ELR (cell line): ENCODE measurements at regions not wholly inside any gene's neighbourhood (a gene's known extent, or its start where the extent isn't known, plus 50 kb on each side); places are given as distances from the start of the nearest gene placed in this dataset.
"Not testable (repeated sequence)": the region's sequence is repeated elsewhere in the genome, so short reads cannot be mapped to it uniquely, and the experiment has no call there.

Experiments used
- DNase-seq: peaks from one replicate; pipeline ENCODE4 v3.0.0-alpha.2; 2015; ENCODE audit warnings: low read depth

DNA sequence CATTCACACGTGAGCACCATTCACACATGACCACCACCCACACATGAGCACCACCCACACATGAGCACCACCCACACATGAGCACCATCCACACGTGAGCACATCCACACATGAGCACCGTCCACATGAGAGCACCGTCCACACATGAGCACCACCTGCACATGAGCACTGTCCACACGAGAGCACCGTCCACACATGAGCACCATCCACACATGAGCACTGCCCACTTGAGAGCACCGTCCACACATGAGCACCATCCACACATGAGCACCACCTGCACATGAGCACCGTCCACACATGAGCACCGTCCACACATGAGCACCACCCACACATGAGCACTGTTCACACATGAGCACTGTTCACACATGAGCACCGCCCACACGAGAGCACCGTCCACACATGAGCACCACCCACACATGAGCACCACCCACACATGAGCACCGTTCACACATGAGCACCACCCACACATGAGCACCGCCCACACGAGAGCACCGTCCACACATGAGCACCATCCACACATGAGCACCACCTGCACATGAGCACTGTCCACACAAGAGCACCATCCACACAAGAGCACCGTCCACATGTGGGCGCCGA lies 471.3 kb upstream of the SALL3 start:
- DNase-seq = not testable (repeated sequence)

DNA sequence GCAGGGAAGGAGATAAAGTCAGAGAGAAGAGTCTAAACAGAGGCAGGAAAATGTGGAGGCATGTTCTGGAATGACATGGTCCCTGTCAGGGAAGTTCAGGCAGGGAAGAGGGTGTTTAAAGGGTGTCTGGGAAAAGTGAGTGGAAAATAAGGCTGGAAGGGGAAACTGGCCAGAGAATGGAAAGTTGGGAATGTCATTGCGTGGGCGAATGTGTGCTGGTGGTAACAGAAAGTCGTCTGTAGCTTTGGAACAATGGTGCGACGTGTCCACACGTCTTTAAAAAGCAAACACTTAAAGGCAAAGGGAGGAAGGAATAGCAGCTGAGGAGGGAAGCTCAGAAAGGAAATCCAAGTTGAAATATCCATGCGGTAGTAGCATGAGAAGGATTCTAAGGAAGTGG lies 469.5 kb upstream of the SALL3 start:
- DNase-seq = no peak

- no peak for DNase-seq
Measured at GRCh38 chr18:78510636-78511035, 469.0 kb upstream of the SALL3 start.

DNA sequence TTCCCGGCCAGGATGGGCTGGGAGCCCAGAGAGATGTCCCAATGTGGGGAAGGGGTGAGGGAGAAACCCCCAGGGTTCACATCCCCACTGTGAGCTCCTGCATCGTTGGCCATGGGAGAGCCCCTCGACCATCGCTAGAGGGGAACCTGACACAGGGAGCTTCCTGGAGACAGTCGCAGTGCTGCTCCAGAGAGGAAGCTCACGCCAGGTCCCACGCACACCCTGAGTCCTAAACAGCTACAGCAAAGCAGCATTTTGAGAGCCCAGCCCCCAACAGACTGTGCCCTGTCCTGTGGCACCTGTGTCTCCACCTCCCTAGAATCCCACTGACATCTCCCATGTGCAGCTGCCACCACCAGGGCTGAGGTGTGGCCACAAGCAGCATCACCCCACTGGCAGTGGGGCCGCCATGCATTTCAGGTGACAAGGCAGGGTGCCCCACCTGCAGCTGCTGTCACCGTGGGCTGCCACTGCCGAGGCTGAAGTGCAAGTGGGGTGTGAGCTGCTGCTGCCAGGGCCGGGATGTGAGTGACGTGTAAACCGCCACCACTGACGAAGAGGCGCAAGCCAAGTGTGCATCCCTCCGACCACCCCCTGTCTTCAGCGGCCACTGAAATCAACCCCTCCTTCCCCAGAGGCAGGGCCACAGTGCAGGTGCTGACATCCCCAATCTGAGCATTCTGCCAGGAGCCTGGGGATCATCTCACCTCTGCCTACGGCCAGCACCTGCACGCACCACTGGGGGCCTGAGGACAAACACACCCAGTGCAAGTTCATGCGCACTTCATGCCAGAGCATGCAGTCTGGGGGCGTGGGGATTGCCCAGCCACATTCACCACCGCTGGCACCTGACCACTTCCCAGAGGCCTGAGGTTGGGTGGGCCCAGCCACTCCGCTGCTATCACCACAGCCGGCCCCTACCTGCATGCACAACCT lies 467.7 kb upstream of the SALL3 start:
- no peak for DNase-seq

- DNase-seq = no peak
Measured at GRCh38 chr18:78514910-78515670, 464.5 kb upstream of the SALL3 start.

GRCh38 chr18:78517328-78517727 lies 462.3 kb upstream of the SALL3 start:
- DNase-seq = no peak

DNA sequence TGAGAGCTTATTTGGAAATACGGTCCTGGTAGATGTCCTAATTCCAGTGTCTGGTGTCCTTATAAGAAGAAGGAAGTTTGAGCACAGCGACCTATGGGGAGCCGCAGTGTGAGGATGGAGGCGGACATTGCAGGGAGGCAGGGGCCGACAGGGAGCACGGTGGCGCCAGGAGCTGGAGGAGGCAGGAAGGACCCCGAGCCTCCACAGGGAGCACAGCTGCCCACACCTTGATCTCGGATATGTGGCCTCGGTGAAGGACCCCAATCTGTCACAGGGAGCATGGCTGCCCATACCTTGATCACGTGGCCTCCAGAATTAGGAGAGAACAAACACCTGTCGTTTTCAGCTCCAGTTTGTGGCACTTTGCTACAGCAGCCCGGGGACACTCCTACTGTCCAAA lies 461.6 kb upstream of the SALL3 start:
- no peak for DNase-seq

DNA sequence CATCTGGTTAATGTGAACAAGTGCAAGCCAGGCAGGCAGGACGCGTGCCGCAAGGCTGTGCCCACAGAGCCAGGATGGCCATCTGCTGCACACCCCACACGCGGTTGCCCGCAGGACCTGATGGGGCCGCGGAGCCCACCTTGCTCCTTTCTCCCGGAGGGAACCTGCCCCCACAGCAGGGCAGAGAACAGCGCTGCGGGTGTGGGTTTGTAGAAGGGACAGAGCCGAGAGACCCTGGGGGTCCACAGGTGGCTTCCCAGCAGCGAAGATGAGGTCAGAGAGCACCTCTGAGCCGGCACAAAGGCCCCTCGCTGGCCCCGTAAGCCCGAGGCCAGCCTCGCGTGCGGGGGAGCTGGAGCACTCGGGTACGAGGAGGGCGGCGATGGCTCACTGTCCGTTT lies 460.8 kb upstream of the SALL3 start:
- DNase-seq = no peak

GRCh38 chr18:78519394-78520062 lies 460.1 kb upstream of the SALL3 start:
- no peak for DNase-seq

- DNase-seq = no peak
Measured at GRCh38 chr18:78521136-78521535, 458.5 kb upstream of the SALL3 start.

GRCh38 chr18:78521744-78522143 lies 457.9 kb upstream of the SALL3 start:
- no peak for DNase-seq

- DNase-seq = no peak
Measured at GRCh38 chr18:78522507-78522906, 457.1 kb upstream of the SALL3 start.

DNA sequence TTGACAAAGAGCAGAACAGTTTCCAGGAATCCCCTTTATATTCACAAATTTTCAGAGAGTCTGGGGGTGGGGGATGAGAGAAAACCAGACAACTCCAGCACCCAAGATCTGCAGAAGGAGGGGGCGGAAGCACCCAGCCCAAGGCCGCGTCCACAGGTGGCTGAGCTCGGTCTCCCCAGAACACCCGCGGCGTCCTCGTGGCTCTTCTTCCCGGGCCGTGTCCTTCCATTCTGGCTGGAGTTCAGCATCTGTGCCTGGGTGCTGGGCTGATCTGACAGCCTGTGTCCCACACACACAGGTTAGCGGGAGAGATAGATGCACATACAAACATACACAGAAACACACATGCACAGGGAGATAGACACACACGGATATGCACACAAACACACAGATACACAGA lies 455.8 kb upstream of the SALL3 start:
- no peak for DNase-seq

DNA sequence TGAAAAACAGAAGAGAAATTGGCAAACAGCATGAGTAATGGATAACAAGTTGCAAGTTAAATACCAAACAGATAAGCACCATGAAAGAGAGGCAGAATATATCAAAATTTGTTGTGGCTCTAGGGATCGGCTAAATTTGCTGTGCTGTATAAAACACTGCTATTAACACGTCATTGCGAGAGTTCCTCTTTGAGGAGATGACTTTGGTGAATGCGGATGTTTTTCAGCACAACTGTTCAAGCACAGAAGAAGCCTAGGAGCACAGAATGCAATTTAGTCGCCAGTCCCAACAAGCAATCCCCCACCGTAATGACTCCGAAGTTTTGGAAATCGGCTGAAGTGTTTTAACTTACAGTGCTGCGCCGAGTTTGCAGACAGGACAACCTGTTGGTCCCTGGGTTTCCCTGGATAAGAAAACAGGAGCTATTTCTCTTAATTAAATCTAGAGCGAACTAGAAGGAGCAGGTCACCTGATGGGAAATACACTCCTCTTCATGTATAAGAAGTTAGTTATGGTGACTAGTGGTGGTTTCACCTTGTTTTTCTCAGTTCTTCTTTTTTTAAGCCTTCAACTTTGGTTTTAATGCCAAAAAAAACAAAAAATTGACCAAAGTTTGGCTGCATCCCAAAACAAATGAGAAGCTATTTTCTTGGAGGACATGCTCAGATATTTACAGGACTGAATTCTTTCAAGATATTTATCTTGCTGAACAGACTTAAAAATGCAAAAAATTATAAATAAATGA lies 454.1 kb upstream of the SALL3 start:
- no peak for DNase-seq

GRCh38 chr18:78526275-78526674 lies 453.3 kb upstream of the SALL3 start:
- no peak for DNase-seq

- no peak for DNase-seq
Measured at GRCh38 chr18:78526923-78527711, 452.5 kb upstream of the SALL3 start.

GRCh38 chr18:78527984-78528383 lies 451.6 kb upstream of the SALL3 start:
- DNase-seq = no peak

DNA sequence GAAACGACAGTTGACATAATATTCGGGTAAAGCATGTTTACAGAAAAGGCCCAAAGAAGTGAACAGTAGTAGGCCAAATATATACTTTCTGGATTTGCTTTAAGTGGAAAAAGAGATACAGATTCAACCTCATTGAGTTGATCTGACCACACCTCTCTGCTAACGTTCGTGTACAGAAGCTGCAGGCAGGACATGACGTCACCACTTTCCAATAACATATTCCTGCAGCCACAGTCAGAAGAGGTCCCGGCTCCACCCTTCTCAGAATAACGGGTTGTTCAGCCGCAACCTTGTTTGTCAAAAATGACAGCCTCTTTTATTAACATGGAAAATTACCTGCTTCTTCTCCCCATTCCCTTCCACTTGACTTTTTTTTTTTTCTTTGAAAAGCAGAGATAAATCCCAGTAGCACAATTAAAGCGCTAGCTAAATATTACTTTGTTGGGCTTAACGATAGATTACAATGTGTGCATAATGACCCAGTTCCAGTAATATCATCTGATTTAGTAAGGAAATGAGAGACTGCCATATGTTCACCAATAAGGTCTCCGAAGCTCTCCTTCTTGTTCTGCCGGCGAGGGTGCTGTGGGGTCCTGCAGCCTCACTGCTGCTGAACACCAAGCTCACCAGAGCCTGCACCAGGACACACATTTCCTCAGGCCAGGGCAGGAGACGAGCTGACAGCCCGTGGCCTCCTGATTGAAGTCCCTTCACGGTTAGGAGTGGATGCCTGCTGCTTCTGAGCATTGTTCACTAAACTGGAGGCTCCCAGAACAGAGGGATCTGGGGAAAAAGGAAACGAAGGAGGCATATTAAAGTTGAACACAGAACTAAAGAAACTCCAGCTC lies 451.0 kb upstream of the SALL3 start:
- no peak for DNase-seq

DNA sequence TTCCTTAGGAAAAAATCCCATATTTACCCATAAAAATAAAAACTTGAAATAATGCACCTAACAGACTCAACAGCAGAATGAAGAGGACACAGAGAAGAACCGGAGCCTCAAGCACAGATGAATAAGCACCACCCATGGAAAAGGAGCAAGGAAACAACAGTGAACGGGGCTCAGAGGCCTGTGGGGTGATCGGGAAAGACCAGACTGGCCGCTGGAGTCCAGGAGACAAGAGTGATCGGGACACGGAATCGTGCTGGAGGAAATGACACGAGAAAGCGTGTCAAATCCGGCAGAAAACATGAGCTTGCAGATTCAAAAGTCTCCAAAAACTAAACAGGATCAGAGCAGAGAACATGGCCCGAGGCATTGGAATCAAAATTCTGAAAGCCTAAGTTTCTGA lies 448.0 kb upstream of the SALL3 start:
- DNase-seq = no peak
